Inflammatory macrophage treated with lipopolysaccharide for 1 hour (primary cell): ENCODE measurements at regions not wholly inside any gene's neighbourhood (a gene's known extent, or its start where the extent isn't known, plus 50 kb on each side); places are given as distances from the start of the nearest gene placed in this dataset.
"Not testable (repeated sequence)": the region's sequence is repeated elsewhere in the genome, so short reads cannot be mapped to it uniquely, and the experiment has no call there.

Experiments
- DNase-seq, 2 donors: peaks; one replicate each; pipeline ENCODE4 v3.0.0-alpha.2; 2020 to 2022

DNA sequence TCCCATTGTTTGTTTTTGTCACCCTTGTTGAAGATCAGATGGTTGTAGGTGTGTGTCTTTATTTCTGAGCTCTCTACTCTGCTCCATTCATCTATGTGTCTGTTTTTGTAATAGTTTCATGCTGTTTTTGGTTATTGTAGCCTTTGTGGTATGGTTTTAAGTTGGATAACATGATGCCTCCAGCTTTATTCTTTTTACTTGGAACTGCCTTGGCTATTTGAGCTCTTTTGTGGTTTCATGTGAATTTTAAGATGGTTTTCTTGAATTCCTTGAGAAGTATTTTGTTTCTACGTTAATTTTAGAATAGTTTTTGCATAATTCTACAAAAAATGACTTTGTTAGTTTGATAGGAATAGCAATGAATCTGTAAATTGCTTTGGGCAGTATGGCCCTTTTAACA, 170.0 kb upstream of the IGFBP3 start:
- no peak for DNase-seq

DNA sequence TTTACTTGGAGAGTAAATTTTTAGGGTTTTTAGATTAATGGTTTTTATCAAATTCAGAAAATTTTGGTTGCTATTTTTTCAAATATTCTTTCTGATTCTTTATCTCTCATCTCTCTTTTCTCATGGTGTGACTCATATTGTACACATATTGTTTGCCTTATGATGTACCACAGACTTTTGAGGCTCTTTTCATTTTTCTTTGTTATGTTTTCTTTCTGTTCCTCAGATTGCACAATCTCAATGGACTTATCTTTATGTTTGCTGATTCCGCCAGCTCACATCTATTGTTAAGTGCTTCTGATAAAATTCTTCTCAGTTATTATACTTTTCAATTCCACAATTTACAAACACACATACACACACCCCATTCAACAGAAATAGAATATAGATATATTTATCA, 168.2 kb upstream of the IGFBP3 start:
- no peak for DNase-seq

DNA sequence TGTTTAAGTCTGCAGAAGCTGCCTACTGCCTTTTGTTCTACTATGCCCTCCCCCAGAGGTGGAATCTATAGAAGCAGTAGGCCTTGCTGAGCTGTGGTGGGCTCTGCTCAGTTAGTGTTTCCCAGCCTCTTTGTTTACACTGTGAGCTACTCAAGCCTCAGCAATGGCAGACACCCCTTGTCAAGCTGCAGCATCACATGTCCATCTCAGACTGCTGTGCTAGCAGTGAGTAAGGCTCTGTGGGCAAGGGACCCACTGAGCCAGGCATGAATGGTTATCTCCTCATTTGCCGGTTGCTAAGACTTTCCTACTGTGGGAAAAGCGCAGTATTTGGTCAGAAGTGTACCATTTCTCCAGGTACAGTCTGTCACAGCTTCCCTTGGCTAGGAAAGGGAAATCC, 167.4 kb upstream of the IGFBP3 start:
- DNase-seq, result not testable (repeated sequence)

DNA sequence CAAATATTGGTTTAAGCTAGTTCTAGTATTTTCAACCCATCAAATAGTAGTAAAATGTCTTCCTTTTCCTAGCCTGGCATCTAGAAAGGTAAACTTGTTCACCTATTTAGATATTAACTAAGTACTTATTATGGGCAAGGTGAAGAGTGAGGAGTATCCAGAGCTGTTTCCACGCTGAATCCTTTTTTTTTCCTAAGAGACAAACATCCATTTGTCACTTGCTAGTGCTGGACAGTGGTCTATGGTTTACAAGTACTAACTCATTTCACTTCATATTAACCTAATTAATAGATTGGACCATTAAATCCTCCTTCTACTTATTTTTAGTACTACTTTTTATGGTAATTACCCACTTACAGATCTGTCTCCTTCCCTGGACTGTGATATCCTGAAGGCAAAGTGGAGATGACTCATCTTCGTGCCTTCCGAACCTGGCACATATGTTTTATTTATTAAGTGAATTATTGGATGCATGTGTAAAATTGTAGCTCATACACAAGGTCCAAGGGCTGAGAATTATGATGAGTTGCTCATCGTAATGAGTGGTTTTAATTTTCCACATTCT, 159.6 kb upstream of the IGFBP3 start:
- no peak for DNase-seq

DNA sequence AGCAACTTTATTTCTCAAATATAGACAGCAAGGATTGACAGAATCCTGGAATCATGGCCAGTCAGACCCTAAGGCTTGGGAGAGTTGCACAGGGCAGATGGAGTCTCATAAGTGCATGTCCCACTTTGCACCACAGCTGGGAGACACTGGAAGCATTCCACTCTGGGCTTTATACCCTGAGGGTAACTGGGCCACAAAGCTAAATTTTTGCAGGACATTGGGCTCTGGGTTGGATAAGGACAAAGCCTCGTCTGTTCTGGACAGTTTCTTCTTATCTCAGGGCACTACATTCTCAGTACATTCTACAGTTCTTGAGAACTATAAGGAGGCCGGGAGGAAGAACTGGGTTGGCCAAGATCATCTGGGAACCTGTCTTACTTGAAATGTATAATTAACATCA, 158.3 kb upstream of the IGFBP3 start:
- DNase-seq, result no peak

DNA sequence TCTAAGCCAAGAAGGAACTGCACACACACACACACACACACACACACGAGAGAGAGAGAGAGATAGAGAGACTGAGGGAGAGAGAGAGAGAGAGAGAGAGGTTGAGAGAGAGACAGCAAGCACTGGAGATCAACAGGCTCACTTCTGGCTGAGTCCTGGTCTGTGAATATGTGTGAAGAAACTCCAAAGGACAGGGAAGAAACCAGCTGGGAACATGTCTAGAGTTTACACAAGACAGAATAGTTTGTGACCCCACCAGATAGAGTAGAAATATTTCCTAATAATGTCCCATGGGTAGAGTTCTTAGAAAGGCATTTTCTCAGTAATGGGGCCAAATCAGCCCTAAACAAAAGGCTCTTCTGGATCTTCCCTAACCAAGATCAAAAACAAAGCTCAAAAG, 155.5 kb upstream of the IGFBP3 start:
- DNase-seq, result no peak

DNA sequence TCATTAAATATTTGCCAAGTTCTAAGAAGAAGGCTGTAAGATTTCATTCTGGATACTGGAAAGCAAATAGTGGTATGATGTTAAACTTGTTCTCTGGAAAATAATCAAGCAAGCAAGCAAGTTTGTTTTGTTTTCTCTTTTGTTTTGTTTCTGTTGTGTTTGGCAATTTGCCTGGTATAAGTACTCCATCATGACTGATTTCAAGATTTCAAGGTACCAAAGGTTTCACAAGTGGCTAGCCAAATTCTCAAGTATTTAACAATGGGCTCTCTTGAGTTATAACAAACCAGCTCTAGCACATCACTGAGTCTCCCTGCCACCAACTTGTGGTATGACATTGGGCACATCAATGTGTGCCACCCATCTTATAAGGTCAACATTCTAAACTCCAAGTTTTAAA, 151.7 kb upstream of the IGFBP3 start:
- no peak for DNase-seq

DNA sequence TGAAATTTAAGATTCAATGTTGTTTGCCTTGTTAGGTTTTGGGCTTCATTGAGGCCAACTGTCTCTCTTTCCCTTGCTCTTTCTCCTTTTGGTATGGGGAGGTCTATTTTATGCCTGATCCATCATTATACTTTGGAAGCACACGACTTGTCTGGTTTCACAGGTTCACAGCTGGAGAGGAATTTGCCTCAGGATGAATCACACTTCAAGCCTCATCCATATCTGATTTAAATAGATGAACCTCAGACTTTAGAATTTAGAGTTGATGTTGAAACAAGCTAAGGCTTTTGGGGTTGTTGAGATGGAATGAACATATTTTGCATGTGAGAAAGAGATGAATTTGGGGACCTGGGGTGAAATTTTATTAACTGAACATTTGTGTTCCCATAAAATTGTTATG, 150.5 kb upstream of the IGFBP3 start:
- no peak for DNase-seq

DNA sequence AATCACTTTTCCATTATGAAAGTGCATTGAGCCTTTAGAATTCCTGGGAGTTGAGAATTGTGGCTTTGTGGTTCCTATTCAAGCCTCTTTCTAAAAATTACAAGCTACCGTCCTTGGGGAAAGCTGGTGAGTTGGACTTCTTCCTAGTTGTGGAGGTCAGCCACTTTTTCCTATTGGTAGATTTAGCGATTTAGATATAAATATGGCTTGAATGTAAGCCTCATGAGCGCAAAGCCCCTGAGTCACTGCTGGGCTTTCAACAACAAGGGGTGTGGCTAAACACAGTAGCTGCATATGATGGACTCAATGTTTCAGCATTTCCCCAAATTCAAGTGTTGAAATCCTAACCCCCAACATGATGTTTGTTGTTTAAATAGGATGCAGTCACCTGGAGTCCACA, 150.0 kb upstream of the IGFBP3 start:
- DNase-seq, result no peak

DNA sequence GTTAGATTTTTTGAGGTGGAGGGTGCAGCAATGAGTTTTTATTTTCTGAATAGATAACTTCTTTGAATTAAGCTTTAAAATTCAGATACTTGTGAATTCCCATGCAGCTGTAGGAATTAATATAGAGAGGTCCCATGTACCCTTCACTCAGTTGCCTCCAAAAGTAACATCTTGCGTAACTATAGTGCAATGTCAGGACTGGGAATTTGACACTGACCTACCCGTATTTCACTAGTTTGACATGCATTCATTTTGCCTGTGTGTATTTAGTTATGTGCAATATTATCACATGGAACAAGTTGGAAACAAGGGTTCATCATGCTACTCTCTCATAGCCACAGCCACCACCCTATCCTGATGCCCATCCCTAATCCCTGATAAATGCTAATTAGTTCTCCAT, 147.1 kb upstream of the IGFBP3 start:
- no peak for DNase-seq

DNA sequence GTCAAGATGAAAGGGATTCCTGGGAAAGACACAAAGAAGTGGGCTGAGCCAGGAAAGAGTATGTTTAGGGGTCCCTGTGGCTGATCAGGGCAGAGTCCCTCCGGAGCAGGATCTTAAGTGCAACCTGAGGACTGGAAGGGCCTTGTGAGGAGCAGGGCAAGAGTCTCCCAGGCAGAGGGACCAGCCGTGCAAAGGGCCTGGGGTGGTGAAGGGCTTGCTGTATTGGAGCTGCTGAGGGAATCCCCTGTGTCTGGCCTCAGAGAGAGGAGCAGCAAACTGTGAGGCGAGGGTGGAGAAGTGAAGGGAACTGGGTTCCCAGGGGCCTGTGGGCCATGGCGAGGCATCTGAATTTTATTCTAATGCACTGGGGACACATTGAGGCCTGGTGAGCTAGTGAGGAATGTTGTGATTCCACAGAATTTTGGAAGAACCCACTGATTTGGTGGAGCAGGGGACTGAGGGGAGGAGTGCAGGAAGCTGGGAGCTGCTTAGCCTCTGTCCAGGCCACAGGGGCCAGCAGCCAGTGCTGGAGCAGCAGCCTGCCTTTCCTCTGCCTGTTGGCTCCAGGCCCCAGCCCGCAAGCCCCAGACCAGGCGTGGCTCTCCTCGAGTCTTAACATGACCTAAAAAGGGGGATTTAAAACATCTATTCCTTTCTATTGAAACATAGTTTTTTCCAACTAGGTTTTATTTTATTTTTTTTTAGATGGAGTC, 138.4 kb upstream of the IGFBP3 start:
- no peak for DNase-seq

DNA sequence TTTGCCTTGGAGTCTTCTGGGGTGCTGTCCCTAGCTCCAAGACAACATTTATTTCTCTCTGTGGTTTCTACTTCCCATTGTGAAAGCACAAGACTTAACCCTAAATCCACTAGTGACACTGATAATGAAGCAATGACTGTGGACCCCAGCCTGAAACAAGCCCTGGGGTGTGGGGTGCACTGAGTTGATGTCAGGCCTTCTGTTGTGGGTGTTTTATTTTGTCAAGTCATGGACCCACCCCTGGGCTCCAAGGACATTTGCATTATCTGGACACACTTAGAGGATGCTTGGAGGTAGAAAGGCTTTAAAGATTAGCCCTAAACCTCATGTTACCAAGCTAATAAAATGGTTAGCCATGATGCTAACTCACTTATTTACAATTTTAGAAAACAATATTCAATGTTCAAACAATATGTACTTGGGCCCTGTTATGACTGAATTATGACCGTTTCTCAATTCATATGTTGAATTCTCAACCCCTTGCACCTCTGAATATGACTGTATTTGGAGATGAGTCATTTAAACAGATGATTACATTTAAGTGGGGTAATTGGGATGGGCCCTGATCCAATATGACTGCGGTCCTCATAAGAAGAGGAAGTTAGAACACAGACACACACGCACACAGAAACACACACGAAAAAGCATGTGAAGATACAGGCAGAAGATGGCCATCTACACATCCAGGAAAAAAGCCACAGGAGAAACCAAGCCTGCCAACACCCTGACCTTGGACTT, 137.2 kb upstream of the IGFBP3 start:
- DNase-seq, result no peak

DNA sequence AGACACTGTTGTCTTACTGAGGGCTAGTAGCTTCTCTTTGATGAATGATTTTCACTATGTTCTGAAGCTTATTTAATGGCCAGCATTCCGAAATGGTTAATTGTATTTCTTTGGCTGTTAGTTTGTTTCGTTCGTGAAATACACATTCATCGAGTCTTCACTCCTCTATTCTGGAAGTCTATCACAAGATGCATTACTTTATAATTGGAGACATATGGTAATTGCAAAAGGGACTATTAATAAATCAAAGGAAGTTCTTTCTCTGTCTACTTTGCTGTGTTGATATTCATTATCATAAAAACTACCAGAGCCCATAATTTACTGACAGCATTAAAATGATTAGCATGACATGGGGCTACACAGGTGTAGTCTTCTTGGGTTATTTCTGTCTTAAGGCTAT, 133.8 kb upstream of the IGFBP3 start:
- DNase-seq, result no peak

DNA sequence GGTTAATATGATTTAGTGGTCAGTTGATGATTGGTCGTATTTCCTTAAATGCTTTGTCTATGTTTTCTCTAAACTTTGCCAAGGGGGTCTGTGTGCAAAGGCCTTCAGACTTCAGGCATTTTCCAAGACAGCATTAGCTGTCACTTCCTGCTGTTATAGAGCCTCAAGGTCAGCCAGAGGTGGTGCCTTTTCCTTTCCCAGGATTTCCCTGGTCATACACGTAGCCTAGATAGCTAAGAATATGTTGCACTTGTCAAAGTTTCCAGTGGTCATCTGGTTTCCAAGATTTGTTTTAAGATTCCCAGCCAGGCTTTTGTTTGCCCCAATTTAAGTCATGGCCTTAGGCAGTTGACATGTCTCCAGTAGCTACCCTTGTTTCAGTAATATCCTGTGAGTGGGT, 133.2 kb upstream of the IGFBP3 start:
- no peak for DNase-seq

DNA sequence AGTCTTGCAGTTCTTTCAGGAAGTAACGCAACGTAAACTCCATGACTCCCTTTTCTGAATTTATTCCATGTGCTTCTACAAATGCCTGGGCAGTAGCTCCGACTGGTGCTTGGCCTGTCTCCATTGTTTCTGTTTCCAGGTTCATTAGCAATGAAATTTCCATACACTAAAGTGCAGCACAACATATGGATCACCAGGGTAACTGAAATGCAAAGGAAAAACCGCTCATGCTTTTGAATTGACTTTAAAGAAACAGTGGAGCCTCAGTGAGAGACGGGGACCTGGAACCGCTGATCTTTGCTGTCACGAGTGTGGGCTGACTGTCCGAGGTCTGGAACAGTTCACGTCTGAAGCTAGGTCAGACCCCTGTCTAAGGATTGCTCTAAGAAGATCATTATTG, 126.5 kb upstream of the IGFBP3 start:
- no peak for DNase-seq

DNA sequence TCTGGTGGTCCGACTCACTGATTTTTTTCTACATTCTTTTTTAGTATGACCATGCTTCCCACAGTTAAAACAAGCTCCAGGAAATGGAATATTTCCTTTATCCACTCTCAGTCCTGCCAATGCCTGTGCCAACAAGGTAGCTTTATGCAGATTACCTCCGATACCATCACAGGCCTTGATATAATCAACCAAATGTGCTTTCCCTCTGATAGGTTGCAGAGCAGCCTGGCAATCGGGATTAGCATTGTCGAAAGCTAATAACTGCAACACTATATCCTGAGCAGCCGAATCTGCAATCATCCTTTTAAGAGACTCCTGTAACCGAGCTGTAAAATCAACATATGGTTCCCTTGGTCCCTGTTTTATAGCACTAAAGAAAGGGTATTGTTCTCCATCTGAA, 122.3 kb upstream of the IGFBP3 start:
- not testable (repeated sequence) for DNase-seq

DNA sequence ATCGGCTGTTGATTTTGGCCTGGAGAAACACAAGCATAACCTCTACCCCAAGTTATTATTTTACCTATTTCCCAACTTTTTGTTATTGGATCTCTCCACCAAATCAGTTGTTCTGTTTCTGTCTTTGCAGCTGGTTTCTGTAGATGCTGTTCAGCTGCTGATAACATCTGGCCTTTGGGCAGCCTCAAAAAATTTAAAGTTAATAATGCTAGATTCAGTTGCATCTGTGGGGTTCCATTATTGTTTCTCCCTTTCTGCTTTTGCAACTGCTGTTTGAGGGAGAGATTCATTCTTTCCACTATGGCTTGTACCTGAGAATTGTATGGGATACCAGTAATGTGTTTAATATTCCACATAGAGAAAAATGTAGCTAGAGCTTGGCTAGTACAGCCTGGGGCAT, 118.7 kb upstream of the IGFBP3 start:
- not testable (repeated sequence) for DNase-seq

DNA sequence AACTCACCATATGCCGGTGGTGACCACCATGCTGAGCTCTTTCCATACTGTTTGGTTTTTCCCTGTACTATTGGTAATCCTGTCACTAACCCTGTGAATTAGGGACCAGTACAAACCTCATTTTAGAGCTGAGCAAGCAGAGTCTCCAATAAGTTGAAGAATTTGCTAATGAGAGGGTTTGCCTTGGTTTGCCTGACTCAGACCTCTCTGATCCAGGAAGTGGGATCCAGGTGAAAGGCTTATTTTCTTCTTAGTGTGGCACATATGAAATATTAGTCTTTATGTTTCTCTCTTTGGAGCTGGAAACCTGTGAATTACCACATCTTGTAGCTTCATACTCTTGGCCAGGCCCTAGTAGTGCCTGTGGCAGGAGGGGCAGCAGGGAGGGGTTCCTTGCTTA, 114.1 kb upstream of the IGFBP3 start:
- DNase-seq, result no peak

DNA sequence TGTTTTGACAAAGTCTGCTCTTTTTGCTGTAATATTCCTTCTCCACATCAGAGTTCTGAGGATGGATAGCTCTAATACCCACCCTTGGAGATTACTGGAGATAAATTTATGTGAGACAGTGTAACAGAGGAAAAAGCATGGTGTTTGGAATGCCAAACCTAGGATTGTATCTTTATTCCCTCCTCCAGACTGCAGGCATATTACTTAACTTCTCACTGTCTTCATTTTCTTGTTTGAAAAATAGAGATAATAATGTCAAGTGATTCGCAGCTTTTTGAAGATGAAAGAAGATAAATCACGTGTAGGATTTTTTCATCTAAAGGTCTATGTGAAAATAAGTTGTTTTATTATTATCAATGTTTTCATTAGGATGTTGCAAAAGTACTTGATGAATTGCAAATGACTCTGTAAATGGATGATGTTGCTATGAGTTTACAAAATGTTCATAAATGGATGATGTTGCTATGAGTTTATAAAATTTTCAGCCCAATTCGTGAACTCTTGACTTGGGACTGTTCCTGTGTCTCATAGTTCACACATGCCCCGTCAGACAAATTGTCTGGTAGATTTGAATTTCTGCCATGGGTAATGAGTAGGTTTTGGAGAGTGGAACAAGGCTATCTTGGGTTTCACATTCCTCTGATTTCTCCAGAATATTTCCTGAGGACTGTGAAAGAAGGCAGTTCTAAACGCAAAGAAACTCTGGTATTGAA, 113.1 kb upstream of the IGFBP3 start:
- no peak for DNase-seq

DNA sequence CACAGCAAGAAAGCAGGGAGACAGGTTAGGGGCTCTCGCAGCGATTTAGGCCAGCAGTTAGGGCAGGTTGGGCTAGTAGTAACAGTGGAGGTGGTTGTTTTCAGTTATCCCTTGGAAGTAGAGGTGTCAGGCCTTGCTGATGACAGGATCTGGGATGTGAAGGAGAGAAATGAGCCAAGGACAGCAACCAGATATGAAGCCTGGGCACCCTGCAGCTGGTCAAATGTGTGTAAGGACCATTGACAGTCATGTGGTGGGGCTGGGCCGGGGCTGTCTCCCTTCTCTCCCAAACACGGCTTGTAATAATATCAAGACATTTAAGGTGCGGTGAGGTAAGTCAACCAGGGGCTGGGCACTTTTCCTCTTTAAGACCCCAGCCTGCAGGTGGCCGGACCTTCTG, 112.5 kb upstream of the IGFBP3 start:
- no peak for DNase-seq

DNA sequence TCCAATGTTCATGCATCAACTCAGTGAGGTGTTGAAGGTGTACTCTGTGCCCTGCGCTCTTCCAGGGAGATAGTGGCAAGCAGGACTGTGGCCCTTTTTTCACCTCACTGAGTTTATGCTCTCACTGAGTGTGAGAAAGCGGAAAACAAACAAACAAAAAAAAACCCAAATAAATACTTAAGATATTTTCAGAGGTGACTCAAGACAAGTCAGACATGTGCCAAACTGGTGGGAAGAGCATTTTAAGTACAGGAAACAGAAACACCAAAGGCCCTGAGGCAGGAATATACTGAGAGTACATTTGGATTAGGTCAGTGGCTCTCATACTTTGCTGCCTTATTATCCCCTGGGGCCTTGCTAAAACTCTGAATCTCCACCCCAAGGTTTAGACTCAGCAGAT, 111.9 kb upstream of the IGFBP3 start:
- DNase-seq, result no peak

DNA sequence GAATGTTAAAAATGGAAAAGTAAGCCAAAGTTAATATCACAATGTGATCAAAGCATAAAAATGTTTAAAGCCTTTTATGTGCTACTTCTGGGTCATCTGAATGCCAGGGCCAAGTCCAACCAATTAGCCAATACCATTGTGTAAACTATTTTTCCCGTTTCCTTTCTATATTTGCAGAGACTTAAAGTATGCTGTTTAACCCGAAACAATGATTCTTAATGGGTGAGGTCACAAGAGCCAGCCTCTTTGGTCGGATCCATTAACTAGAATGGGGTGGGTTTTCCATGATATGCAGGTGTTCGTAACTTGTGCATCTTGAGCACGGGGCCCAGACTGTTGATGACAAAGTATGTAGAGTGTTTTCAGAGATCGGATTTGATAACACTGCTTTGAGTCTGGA, 111.3 kb upstream of the IGFBP3 start:
- no peak for DNase-seq

DNA sequence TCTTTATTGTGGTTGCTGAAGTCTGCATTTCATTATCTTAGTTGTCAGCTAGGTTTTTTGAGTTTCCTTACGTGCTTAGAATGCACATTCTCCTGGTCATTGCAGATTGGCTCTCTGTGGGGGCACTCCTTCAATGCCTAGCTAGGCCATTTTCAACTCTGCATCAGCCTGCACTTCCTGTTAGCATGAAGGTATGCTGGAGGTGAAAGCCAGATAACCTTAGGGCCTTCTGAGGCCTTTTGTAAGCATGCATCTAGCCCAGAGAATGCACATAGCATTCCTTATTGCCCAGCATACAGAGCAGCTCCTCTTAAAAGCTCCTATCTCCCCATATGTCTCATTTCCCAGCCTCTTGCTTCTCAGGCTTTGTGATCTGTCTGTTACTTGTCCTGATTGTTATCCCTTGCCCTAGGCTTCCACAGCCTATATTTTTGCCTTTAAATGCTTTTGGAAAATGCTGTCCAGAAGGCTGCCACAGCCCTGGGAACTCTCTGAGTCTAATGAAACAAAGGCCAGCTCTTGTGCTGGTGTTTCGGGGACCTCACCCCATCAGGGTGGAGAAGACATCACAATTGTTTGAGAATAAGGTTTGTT, 108.1 kb upstream of the IGFBP3 start:
- DNase-seq, result no peak

DNA sequence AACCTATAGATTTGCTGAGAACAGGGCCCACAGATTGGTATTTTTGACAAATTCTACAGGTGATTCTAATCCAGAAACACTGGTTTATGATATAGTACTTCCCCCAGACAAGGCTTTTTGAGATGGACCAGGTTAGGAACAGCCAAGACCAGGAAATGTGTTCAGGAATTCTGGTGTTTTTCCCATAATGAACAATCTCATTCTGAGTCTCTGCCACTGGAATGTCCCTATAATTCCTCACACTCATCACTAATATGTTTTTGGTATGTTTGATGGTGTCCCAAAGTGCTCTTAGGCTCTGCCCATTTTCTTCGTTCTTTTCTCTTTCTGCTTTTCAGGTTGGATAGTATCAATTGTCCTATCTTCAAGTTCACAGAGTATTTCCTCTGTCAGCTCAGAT, 107.2 kb upstream of the IGFBP3 start:
- no peak for DNase-seq
